GM12891 (cell line): ENCODE measurements at regions not wholly inside any gene's neighbourhood (a gene's known extent, or its start where the extent isn't known, plus 50 kb on each side); places are given as distances from the start of the nearest gene placed in this dataset.

Source experiments
- POLR2A ChIP-seq: IDR thresholded peaks from 2 replicates; pipeline ENCODE4 v1.6.1; 2011; ENCODE audit warnings: low read depth, low read length, control low read depth
- POLR2AphosphoS5 ChIP-seq: IDR thresholded peaks from 2 replicates; pipeline ENCODE4 v1.6.1; 2011; ENCODE audit warnings: low read depth, low read length, control low read depth
- SPI1 ChIP-seq: IDR thresholded peaks from 2 replicates; pipeline ENCODE4 v1.6.1; 2011; ENCODE audit warnings: low read depth, low read length, control low read depth

DNA sequence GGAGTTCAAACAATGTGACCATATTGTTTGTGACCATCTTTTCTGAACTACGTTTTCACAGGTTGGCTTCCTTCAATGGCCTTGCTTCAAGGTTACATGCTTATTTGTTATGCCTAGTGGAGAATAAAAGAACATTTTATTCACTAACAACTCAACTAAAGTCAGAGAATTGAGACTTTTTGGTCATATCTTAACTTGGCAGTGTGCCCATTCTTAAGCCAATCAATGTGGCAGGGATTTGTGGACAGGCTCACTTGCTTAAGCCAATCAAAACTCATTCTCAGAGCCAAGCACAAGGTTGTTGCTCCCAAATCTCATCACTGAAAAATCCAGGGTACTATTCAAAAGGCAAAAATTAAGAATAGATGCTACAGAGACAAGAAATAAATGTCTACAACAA, 455.8 kb upstream of the FAT3 start:
- TF ChIP-seq POLR2AphosphoS5 (no peak), POLR2A (no peak), SPI1 (no peak)
